Gastroesophageal sphincter (tissue), 4 donors: ENCODE measurements at regions not wholly inside any gene's neighbourhood (a gene's known extent, or its start where the extent isn't known, plus 50 kb on each side); places are given as distances from the start of the nearest gene placed in this dataset.

Experiments
- ATAC-seq: fragments of 150-250 bp; one replicate; pipeline ENCODE4 v1.9.1; 2016; ENCODE audit warnings: mild to moderate bottlenecking, moderate library complexity
- H3K27ac ChIP-seq, 4 donors: fragments of 200-600 bp; sonication (generic) in 3 of 4; 1 replicate in 3 of 4; 2 replicates in 1 of 4; pipeline ENCODE4 v1.5.1; 2016 to 2019
- H3K27me3 ChIP-seq: fragments of 200-600 bp; sonication (generic); one replicate; pipeline ENCODE4 v1.5.1; 2019
- H3K36me3 ChIP-seq, 2 donors: fragments of 200-600 bp; sonication (generic); one replicate each; pipeline ENCODE4 v1.5.1; 2019; ENCODE audit warnings: control low read depth in 1 of 2
- H3K4me1 ChIP-seq, 3 donors: fragments of 200-600 bp; sonication (generic); 1 replicate in 2 of 3; 2 replicates in 1 of 3; pipeline ENCODE4 v1.5.1; 2016 to 2019; ENCODE audit warnings: control low read depth in 2 of 3
- H3K4me3 ChIP-seq, 2 donors: fragments of 200-600 bp; sonication (generic); one replicate each; pipeline ENCODE4 v1.5.1; 2019; ENCODE audit warnings: mild to moderate bottlenecking in 1 of 2, moderate library complexity in 1 of 2
- H3K9me3 ChIP-seq, 3 donors: fragments of 200-600 bp; sonication (generic); one replicate each; pipeline ENCODE4 v1.5.1; 2017 to 2019; ENCODE audit warnings: control low read depth in 2 of 3
- CTCF ChIP-seq, 4 experiments: fragments of 200-600 bp in 2 of 4; fragments of 450-650 bp in 2 of 4; sonication (generic) in 1 of 4; IDR thresholded peaks; one replicate each; pipeline ENCODE4 v1.5.1; 2017 to 2019; ENCODE audit warnings: antibody characterized with exemption in 4 of 4, mild to moderate bottlenecking in 2 of 4, moderate library complexity in 2 of 4
- EP300 ChIP-seq: sonication (generic); formaldehyde crosslinking; IDR thresholded peaks from one replicate; pipeline ENCODE4 v1.6.1; 2017; ENCODE audit warnings: antibody characterized with exemption, mild to moderate bottlenecking
- POLR2A ChIP-seq, 2 donors: fragments of 450-650 bp; IDR thresholded peaks; one replicate each; pipeline ENCODE4 v1.6.1; 2017; ENCODE audit warnings: antibody characterized with exemption in 2 of 2, mild to moderate bottlenecking in 2 of 2, moderate library complexity in 1 of 2
- POLR2AphosphoS5 ChIP-seq: sonication (generic); formaldehyde crosslinking; IDR thresholded peaks from one replicate; pipeline ENCODE4 v1.6.1; 2017; ENCODE audit warnings: antibody characterized with exemption
- WGBS, 2 donors: methylation state at CpG; one replicate each; pipeline ENCODE4 v1.1.5; 2018; ENCODE audit warnings: low coverage in 1 of 2; 5-methylcytosine and 5-hydroxymethylcytosine counted together

- Histone ChIP-seq H3K9me3 (no peaks in the 10 kb centered on the region), H3K4me1 (no peaks in the 10 kb centered on the region), H3K36me3 (no peaks in the 10 kb centered on the region), H3K27ac (no peak overlapping the region), H3K27me3 (no peaks in the 10 kb centered on the region), H3K4me3 (no peak overlapping the region)
- TF ChIP-seq POLR2AphosphoS5 (no peak), POLR2A (IDR thresholded peaks at IDR 0.05) (no peak), CTCF (IDR thresholded peaks at IDR 0.05) (no peak), EP300 (no peak)
- no peak for ATAC-seq
- 84% methylated on average over 6 of the region's 6 CpGs; no CpG with 5 or more reads in 1 of the 2 donors for WGBS, 2 donors
Measured at GRCh38 chr1:204754821-204755220, 69.3 kb upstream of the LRRN2 start.

GRCh38 chr1:204756349-204756748 lies 70.8 kb upstream of the LRRN2 start:
- 94% methylated on average over 2 of the region's 7 CpGs; no CpG with 5 or more reads in 1 of the 2 donors for WGBS, 2 donors
- H3K27me3 ChIP-seq = no peaks in the 10 kb centered on the region
- no peaks in the 10 kb centered on the region for H3K4me1 ChIP-seq
- no peaks in the 10 kb centered on the region for H3K9me3 ChIP-seq
- H3K4me3 ChIP-seq = no peak overlapping the region
- TF ChIP-seq POLR2AphosphoS5 = no peak
- no peak for TF ChIP-seq CTCF (IDR thresholded peaks at IDR 0.05)
- no peak for TF ChIP-seq POLR2A (IDR thresholded peaks at IDR 0.05)
- TF ChIP-seq EP300 = no peak
- no peak for ATAC-seq
- H3K36me3 ChIP-seq = no peaks in the 10 kb centered on the region
- no peak overlapping the region for H3K27ac ChIP-seq

GRCh38 chr1:204756811-204757210 lies 71.3 kb upstream of the LRRN2 start:
- Histone ChIP-seq H3K27me3 (no peaks in the 10 kb centered on the region), H3K36me3 (no peaks in the 10 kb centered on the region), H3K9me3 (no peaks in the 10 kb centered on the region), H3K4me3 (no peak overlapping the region), H3K4me1 (no peaks in the 10 kb centered on the region), H3K27ac (no peak overlapping the region)
- no peak for ATAC-seq
- 53 to 83% methylated on average over 1 of the region's 1 CpG for WGBS, 2 donors
- TF ChIP-seq POLR2AphosphoS5 = no peak
- TF ChIP-seq CTCF (IDR thresholded peaks at IDR 0.05) = no peak
- no peak for TF ChIP-seq POLR2A (IDR thresholded peaks at IDR 0.05)
- TF ChIP-seq EP300 = no peak

GRCh38 chr1:204758601-204759000 lies 73.1 kb upstream of the LRRN2 start:
- H3K27ac ChIP-seq = no peak overlapping the region
- peaks cover 0 to 8% (median 3%) of the 10 kb centered on the region in 3 donors for H3K9me3 ChIP-seq
- ATAC-seq = no peak
- H3K36me3 ChIP-seq = no peaks in the 10 kb centered on the region
- 89% methylated on average over 1 of the region's 2 CpGs; no CpG with 5 or more reads in 1 of the 2 donors for WGBS, 2 donors
- TF ChIP-seq CTCF (IDR thresholded peaks at IDR 0.05) (no peak), EP300 (no peak), POLR2A (IDR thresholded peaks at IDR 0.05) (no peak), POLR2AphosphoS5 (no peak)
- H3K27me3 ChIP-seq = no peaks in the 10 kb centered on the region
- peaks cover 0 to 4% (median 2%) of the 10 kb centered on the region in 3 donors for H3K4me1 ChIP-seq
- no peak overlapping the region for H3K4me3 ChIP-seq

- Histone ChIP-seq H3K36me3 (no peaks in the 10 kb centered on the region), H3K27ac (no peak overlapping the region), H3K9me3 (peaks cover 0 to 8% (median 3%) of the 10 kb centered on the region in 3 donors), H3K27me3 (no peaks in the 10 kb centered on the region), H3K4me1 (peaks cover 0 to 12% (median 10%) of the 10 kb centered on the region in 3 donors), H3K4me3 (no peak overlapping the region)
- TF ChIP-seq EP300 (no peak), POLR2A (IDR thresholded peaks at IDR 0.05) (no peak), CTCF (IDR thresholded peaks at IDR 0.05) (no peak), POLR2AphosphoS5 (no peak)
- WGBS, 2 donors = 89 to 100% methylated on average over 1 to 2 of the region's 2 CpGs
- no peak for ATAC-seq
Measured at GRCh38 chr1:204760350-204760749, 74.8 kb upstream of the LRRN2 start.
